IMR-90 (cell line): ENCODE measurements at regions not wholly inside any gene's neighbourhood (a gene's known extent, or its start where the extent isn't known, plus 50 kb on each side); places are given as distances from the start of the nearest gene placed in this dataset.
"Not testable (repeated sequence)": the region's sequence is repeated elsewhere in the genome, so short reads cannot be mapped to it uniquely, and the experiment has no call there.

Experiments used
- ATAC-seq: fragments of 200-7000 bp; cut with Tn5 transposase; 2 replicates; pipeline ENCODE4 v1.9.1; 2020; ENCODE audit warnings: low read depth, mild to moderate bottlenecking, moderate library complexity
- BruUV-seq: library from RNA; stranded (reverse); fragments of 400-500 nt; replicated peaks from 2 replicates; lab custom pipeline; 2021; lab: Mats Ljungman, UMichigan
- CTCF ChIA-PET: fragments of 300-600 bp; formaldehyde crosslinking; extraction: SDS; loops from one replicate; lab custom pipeline; 2021; ENCODE audit warnings: antibody characterized with exemption; lab: Yijun Ruan, JAX
- POLR2A ChIA-PET: fragments of 300-600 bp; sonication (Branson Sonifier 250); formaldehyde crosslinking; loops from one replicate; lab custom pipeline; 2022; ENCODE audit warnings: antibody characterized with exemption; ENCODE audit not compliant: unreplicated experiment; lab: Charles Lee
- DNase-seq: peaks from one replicate; pipeline ENCODE4 v3.0.0; 2013
- H2AFZ ChIP-seq: replicated peaks from 2 replicates; pipeline ENCODE3; 2013; ENCODE audit warnings: low read length, mild to moderate bottlenecking; ENCODE audit not compliant: poor library complexity
- H2AK5ac ChIP-seq: 2 replicates; pipeline ENCODE4 v1.6.1; 2013; ENCODE audit warnings: low read depth, low read length, inconsistent platforms
- H2AK9ac ChIP-seq: replicated peaks from 2 replicates; pipeline ENCODE3; 2013; ENCODE audit warnings: mild to moderate bottlenecking, low read depth, low read length, moderate library complexity; ENCODE audit not compliant: poor library complexity
- H2BK120ac ChIP-seq: 2 replicates; pipeline ENCODE4 v1.6.1; 2013; ENCODE audit warnings: low read depth, low read length, inconsistent platforms
- H2BK15ac ChIP-seq: 3 replicates; pipeline ENCODE4 v1.6.1; 2013; ENCODE audit warnings: low read depth, low read length, inconsistent platforms
- H2BK20ac ChIP-seq: 2 replicates; pipeline ENCODE4 v1.6.1; 2013; ENCODE audit warnings: low read depth, mild to moderate bottlenecking, inconsistent platforms, low read length, moderate library complexity
- H2BK5ac ChIP-seq: 2 replicates; pipeline ENCODE4 v1.6.1; 2013; ENCODE audit warnings: mild to moderate bottlenecking, low read depth, low read length, inconsistent platforms; ENCODE audit not compliant: poor library complexity, severe bottlenecking
- H3K14ac ChIP-seq: replicated peaks from 2 replicates; pipeline ENCODE4 v1.6.1; 2013; ENCODE audit warnings: low read depth, low read length, inconsistent platforms
- H3K18ac ChIP-seq: 2 replicates; pipeline ENCODE4 v1.6.1; 2013; ENCODE audit warnings: low read depth, low read length, control low read depth
- H3K23ac ChIP-seq: 2 replicates; pipeline ENCODE4 v1.6.1; 2013; ENCODE audit warnings: low read depth, low read length, inconsistent platforms
- H3K27ac ChIP-seq: 2 replicates; pipeline ENCODE4 v1.5.1; 2013; ENCODE audit warnings: mild to moderate bottlenecking, control low read depth, low read length; ENCODE audit not compliant: insufficient read depth
- H3K27me3 ChIP-seq: 2 replicates; pipeline ENCODE4 v1.6.1; 2013; ENCODE audit warnings: low read length; ENCODE audit not compliant: control insufficient read depth, insufficient read depth
- H3K36me3 ChIP-seq: 2 replicates; pipeline ENCODE4 v1.6.1; 2013; ENCODE audit warnings: low read length, mixed read lengths; ENCODE audit not compliant: control insufficient read depth, insufficient read depth
- H3K4ac ChIP-seq: 2 replicates; pipeline ENCODE4 v1.6.1; 2013; ENCODE audit warnings: low read depth, low read length, inconsistent platforms
- H3K4me1 ChIP-seq: 2 replicates; pipeline ENCODE4 v1.6.1; 2013; ENCODE audit warnings: low read length, mixed read lengths; ENCODE audit not compliant: control insufficient read depth, insufficient read depth
- H3K4me2 ChIP-seq: 2 replicates; pipeline ENCODE4 v1.6.1; 2013; ENCODE audit warnings: low read depth, mild to moderate bottlenecking, control low read depth, low read length, moderate library complexity
- H3K4me3 ChIP-seq: 2 replicates; pipeline ENCODE4 v1.5.1; 2013; ENCODE audit warnings: low read depth, mild to moderate bottlenecking, control low read depth, low read length, moderate library complexity; ENCODE audit not compliant: insufficient read depth
- H3K56ac ChIP-seq: 2 replicates; pipeline ENCODE4 v1.6.1; 2013; ENCODE audit warnings: low read length, inconsistent platforms; ENCODE audit not compliant: insufficient read depth; ENCODE audit errors: extremely low read depth
- H3K79me1 ChIP-seq, 2 experiments: 2 replicates each; pipeline ENCODE4 v1.6.1; 2013; ENCODE audit warnings: low read length in 2 of 2, inconsistent platforms in 1 of 2, low read depth in 1 of 2
- H3K9ac ChIP-seq: 2 replicates; pipeline ENCODE4 v1.6.1; 2013; ENCODE audit warnings: low read depth, low read length, control low read depth
- H3K9me1 ChIP-seq: 2 replicates; pipeline ENCODE4 v1.6.1; 2013; ENCODE audit warnings: low read length, inconsistent platforms; ENCODE audit not compliant: insufficient read depth
- H3K9me3 ChIP-seq: 2 replicates; pipeline ENCODE4 v1.6.1; 2013; ENCODE audit warnings: low read length; ENCODE audit not compliant: control insufficient read depth, insufficient read depth
- H4K20me1 ChIP-seq: 2 replicates; pipeline ENCODE4 v1.6.1; 2013; ENCODE audit warnings: low read length, inconsistent platforms; ENCODE audit not compliant: insufficient read depth
- H4K5ac ChIP-seq: 2 replicates; pipeline ENCODE4 v1.6.1; 2013; ENCODE audit warnings: mild to moderate bottlenecking, low read depth, low read length, control low read depth
- H4K8ac ChIP-seq, 2 experiments: 2 replicates each; pipeline ENCODE4 v1.6.1; 2013; ENCODE audit warnings: low read depth in 2 of 2, low read length in 2 of 2, control low read depth in 1 of 2, inconsistent platforms in 1 of 2
- H4K91ac ChIP-seq: 2 replicates; pipeline ENCODE4 v1.6.1; 2013; ENCODE audit warnings: low read depth, low read length, inconsistent platforms; ENCODE audit not compliant: insufficient read depth
- WGBS, 2 experiments: methylation state at CpG; one replicate each; pipeline versions ENCODE4 v1.1.5 to v1.1.7; 2013; ENCODE audit warnings: missing lambda C conversion rate in 2 of 2; ENCODE audit not compliant: insufficient read length in 1 of 2; ENCODE audit errors: extremely low coverage in 2 of 2; 5-methylcytosine and 5-hydroxymethylcytosine counted together
- dilution Hi-C: fragments of 300-500 bp; cut with HindIII; formaldehyde crosslinking; loops from one replicate; pipeline ENCODE4 v1.14.3; 2018; ENCODE audit warnings: low sequenced_read_pairs; ENCODE audit not compliant: unreplicated experiment
- in situ Hi-C: fragments of 300-500 bp; cut with MboI; formaldehyde crosslinking; loops from 3 replicates; pipeline ENCODE4 v1.14.3; 2019; ENCODE audit warnings: low sequenced_read_pairs, inconsistent platforms, mixed read lengths
- intact Hi-C: fragments of 100-400 bp; cut with micrococcal nuclease; formaldehyde crosslinking; loops from 2 replicates; pipeline ENCODE4 v1.10.0; 2022

- POLR2A ChIA-PET = not testable (repeated sequence)
Observed at GRCh38 chr2:61723364-61723763, 130.5 kb downstream of the FAM161A start.

More at GRCh38 chr2:61723364-61723763, 130.5 kb downstream of the FAM161A start:
- H3K14ac ChIP-seq, intact Hi-C loops, ATAC-seq, H3K4me3 ChIP-seq, H2BK15ac ChIP-seq, H3K23ac ChIP-seq, H2BK120ac ChIP-seq, H3K79me1 ChIP-seq, H4K20me1 ChIP-seq, H4K5ac ChIP-seq, H2BK5ac ChIP-seq, dilution Hi-C loops, H3K9ac ChIP-seq, H2AK5ac ChIP-seq, H3K36me3 ChIP-seq, H2BK20ac ChIP-seq, H2AFZ ChIP-seq, H4K91ac ChIP-seq, H3K56ac ChIP-seq, H2AK9ac ChIP-seq, H3K4me2 ChIP-seq, BruUV-seq, H3K4me1 ChIP-seq, H3K9me3 ChIP-seq, H3K9me1 ChIP-seq, H3K27ac ChIP-seq, DNase-seq, H3K18ac ChIP-seq, in situ Hi-C loops, H3K4ac ChIP-seq, H3K27me3 ChIP-seq, H4K8ac ChIP-seq: not testable (repeated sequence)
- 96% methylated on average over 6 of the region's 13 CpGs; no CpG with 5 or more reads in 1 of the 2 experiments for WGBS, 2 experiments
- CTCF ChIA-PET = interaction anchor here (0.9 to 1.0 kb wide), 2 partner anchors 10 to 11 kb away, joined by 3 to 4 read pairs; no protein-coding TSS in a partner anchor
